GM19455 (cell line): ENCODE measurements at regions not wholly inside any gene's neighbourhood (a gene's known extent, or its start where the extent isn't known, plus 50 kb on each side); places are given as distances from the start of the nearest gene placed in this dataset.
"Not testable (repeated sequence)": the region's sequence is repeated elsewhere in the genome, so short reads cannot be mapped to it uniquely, and the experiment has no call there.

Source experiments
- ATAC-seq: cut with Tn5 transposase; IDR thresholded peaks from one replicate; pipeline ENCODE4 v1.9.1; 2021; ENCODE audit not compliant: unreplicated experiment

DNA sequence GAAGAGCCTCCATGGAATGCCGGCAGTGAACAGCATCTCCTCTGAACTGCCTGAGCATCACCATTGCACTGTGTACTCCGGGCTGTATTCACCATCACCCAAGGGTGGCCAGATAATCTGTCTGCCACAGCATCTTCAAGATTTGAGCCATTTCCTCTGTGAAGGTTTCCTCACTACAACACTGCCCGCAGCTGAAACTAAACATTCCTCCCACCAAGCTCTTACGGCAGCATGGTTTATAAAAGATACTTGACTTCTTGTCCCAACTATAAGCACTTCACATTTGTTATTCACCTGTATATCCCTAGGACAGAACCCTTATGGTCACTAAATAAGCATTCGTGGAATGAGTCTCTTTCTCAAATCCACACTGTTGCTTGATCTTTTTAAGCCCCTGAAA is 125.9 kb downstream of the SST start:
- ATAC-seq, result no peak

GRCh38 chr3:187540847-187541246 is 129.3 kb downstream of the SST start:
- no peak for ATAC-seq

DNA sequence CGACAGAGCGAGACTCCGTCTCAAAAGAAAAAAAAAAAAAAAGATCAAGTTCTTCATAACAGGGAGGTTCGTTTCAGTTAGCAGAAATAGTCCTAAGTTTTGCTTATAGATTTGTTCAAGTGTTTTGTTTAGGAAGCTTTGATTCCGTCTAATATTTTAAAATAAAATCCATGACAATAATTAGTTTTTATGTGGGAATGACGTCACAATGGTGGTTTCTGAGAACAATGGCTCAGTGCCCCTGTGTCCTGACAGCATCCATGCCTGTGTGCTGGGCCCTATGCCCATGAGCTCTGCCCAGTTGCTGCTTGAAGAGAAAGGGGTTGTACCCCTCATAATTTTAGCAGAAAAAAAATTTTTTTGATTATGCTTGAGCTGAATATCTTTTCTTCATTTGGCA is 134.0 kb downstream of the SST start:
- ATAC-seq, result no peak

GRCh38 chr3:187533797-187534196 is 136.4 kb downstream of the SST start:
- ATAC-seq, result no peak

DNA sequence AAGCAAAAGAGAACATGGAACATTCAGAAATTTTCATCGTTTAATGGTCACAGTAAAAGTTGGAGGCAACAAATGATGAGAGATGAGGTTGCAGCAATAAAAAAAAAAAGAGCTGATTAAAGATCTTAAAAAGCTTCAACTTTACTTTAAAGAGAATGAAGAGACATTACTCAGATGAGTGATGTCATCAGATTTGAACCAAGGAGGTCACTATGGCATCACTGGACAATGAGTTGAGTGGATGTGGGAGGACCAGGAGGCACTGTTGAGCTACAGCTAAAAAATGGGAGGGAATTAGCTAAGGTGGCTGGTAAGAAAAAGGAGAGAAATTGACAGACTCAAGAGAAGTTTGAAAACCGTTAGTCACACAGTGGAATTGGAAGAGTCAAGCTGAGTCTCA is 138.4 kb downstream of the SST start:
- no peak for ATAC-seq

GRCh38 chr3:187522890-187523289 is 147.3 kb downstream of the SST start:
- no peak for ATAC-seq

DNA sequence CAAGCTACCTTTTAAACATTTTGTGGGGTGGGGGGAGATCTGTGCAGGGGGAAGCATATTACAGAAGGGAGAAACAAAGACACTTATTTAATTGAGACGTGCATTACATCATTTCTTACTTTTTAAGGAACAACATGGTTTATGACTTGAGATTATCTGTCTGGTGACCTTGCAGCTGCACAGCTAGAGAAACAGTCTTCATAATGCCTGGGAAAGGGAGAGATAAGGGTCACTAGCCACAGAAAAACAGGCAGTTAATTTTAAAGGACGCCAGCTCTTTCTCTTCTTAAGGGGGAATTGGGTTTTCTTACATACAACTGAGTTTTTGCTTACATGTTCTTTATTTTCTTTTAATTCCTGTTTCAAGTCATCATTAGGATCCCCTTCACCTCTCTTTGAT is 147.9 kb downstream of the SST start:
- no peak for ATAC-seq

- ATAC-seq, result no peak
These were observed 148.6 kb downstream of the SST start for GRCh38 chr3:187521546-187521945.

DNA sequence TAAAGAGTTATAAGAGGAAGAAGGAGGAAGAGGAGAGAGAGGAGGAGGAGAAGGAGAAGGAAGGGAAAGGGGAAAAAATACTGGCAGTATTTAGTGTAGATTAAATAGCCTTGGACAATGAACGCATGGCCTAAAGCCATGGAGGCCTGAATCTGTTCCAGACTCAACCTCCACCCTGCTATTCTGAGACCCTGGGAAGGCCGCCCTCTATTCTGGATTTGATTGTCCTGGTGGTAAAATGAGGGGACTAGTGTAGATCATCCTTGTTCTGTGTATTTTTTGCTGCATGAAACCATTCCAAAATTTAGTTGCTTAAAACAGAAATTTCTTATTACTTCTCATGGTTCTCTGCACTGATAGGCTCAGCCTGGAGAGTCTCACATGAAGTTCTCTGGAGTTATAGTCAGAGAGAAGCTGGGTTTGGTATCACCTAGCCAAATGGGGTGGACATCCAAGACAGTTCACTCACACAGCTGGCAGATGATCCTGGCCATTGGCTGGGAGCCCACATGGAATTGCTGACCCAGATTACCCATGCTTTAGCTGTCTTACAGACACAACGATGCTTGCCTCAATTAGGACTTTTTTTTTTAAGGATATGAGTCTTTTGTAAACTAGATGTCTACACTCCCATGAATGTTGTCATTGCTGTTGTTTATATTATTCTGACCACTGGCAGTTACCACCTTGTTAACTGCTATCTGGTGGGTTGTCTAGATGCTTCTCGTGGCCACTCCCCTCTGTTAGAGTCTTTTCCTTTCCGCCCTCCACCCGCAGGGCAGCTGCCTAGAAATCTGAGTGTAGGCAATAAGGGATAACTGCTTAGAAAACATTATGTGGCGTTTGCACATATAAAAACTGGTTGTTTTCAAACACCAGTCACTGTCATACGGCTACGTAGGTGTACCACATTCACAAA is 149.9 kb downstream of the SST start:
- ATAC-seq, result no peak

DNA sequence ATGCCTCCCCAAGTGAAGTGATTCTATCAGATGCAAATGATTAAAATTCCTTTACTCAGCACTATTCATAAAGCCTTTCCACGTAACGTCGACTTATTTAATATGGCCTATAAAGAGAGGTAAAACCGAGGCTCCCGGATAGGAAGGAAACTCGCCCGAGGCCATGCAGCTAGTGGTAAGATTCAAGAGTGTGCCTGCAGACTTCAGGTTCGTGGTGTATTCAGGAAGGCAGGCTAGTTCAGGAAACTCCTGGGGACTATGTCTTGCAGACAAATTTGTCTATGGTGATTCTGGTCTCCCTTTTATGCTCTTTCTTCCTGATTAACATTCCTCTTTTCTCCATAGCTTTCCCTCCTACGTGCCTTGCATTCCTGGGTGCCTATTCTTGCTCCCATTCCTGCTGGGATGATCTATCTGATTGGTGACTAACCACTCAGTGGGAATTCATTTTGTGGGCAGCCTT is 150.7 kb downstream of the SST start:
- ATAC-seq, result no peak

- ATAC-seq, result no peak
These were observed 150.4 kb downstream of the RTP4 start for GRCh38 chr3:187518616-187519015.

DNA sequence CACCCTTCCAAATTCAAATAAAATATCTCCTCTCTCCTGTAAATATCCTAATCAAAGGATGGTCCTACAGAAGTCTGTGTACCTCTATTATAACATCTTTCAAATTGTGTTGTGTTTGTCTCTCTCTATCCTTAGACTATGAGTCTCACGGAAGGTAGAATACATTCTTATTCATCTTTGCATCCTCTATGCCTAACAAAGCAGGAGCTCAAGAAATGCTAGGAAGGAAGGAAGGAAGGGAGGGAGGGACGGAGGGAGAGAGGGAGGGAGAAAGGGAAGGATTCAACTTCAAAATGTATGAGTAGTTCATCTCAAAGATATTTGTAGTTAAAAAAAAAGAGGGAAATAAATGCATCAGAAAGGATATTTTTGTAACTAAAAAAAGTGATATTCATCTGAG is 150.0 kb downstream of the RTP4 start:
- ATAC-seq, result no peak

DNA sequence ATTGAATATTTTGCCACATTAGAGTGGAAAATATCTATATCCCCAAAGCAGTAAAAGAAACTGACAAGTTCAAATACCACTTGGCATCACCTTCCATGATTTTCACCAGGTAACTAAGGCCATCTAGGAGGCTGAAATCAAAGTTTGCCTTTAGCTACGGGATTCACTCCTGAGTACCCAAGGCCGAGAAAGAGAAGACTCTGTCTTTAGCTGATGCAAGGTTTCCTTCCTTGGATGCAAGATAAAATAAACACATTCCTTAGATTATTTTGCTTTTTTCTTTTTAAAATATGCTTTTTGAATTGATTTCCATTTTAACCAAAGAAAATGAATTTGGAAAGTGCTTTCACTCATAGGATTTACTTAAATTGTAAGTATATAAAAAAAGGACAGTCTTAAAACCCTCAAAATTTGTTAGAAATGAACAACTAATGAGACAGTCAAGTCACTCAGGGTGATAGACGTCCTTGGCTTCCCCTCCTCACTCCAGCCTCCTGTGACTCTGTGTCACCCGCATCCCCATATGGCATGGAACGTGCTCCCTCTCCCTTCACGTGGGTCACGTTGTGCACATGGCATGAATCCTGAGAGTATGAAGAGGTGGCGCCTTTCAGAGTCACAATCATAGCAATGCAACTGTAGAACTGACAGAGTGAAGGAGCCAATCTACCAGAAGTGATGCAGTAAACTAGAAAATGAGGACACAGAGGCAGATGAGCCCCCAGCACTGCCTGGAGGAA is 148.4 kb downstream of the RTP4 start:
- ATAC-seq, result no peak

GRCh38 chr3:187507905-187508304 is 139.7 kb downstream of the RTP4 start:
- no peak for ATAC-seq

- ATAC-seq, result no peak
These were observed 139.1 kb downstream of the RTP4 start for GRCh38 chr3:187507266-187507665.

DNA sequence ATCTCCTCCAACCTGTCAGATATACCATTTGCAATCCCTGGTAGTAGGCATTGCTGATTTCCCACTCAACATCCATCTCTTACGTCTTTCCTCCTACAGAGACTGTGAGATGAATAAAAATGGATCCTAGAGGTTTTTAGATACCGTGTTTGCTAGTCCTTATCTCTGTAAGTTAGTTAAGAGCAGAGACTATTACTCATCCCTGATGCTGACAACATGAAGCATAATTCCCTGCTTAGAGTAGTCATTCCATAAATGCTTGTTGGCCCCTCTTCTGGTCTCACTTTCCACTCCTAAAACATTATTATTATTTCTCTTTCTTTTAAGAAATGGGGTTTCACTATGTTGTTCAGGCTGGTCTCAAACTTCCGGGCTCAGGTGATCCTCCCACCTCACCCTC is 136.2 kb downstream of the RTP4 start:
- no peak for ATAC-seq

- ATAC-seq, result no peak
These were observed 130.1 kb downstream of the RTP4 start for GRCh38 chr3:187498211-187498724.

DNA sequence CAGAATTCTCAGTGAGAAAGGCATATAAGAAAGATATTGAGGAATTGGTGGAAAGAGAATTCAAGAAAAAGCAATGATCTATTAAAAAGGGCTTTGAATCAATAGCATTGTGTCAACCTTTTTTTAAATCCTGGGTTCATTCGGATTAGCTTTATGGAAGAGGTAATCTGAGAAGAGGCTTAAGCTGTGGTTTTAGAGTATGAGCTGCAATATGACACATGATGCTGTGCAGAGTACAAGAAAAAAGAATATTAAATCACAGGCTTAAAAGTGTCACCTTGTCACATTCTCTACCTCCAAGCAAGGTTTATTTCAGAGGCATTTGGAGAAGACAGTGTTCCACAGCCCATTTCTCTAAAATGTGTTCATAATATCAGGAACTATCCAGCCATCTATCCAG is 128.9 kb downstream of the RTP4 start:
- ATAC-seq, result no peak

DNA sequence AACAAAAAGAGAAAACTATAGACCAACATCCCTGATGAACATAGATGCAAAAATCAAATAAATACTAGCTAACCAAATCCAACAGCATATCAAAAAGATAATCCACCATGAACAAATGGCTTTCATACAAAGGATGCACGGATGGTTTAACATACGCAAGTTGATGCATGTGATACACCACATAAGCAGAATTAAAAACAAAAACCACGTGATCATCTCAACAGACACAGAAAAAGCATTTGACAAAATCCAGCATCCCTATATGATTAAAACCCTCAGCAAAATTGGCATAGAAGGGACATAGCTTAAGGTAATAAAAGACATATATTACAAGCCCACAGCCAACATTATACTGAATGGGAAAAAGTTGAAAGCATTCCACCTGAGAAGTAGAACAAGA is 125.9 kb downstream of the RTP4 start:
- not testable (repeated sequence) for ATAC-seq

DNA sequence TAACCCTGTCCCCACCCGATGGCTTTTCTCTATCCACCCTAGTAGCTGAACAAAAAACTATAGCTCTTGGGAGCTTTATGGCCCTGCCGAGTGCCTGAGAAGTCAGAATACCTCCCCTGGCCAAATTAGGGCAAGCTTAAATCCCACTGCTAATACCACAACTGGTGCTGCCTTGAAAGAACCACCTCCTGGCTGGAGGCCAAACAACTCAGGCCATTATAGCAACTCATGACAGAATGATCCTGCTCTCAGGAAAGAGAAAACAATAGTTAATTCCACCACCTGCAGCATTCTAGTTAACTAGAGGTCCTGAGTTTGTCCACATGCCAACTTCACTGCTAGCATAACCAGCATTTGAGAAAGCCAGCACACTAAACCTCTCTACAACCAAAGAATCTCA is 123.2 kb downstream of the RTP4 start:
- no peak for ATAC-seq

- ATAC-seq, result no peak
These were observed 122.2 kb downstream of the RTP4 start for GRCh38 chr3:187490366-187490765.
